GM12878 (cell line): ENCODE measurements at regions not wholly inside any gene's neighbourhood (a gene's known extent, or its start where the extent isn't known, plus 50 kb on each side); places are given as distances from the start of the nearest gene placed in this dataset.

Experiments used
- ATAC-seq: fragments of 200-7000 bp; cut with Tn5 transposase; 3 replicates; pipeline ENCODE4 v1.9.1; 2020; ENCODE audit warnings: mild to moderate bottlenecking, moderate library complexity
- BruUV-seq: library from RNA; stranded (reverse); fragments of 400-500 nt; replicated peaks from 2 replicates; lab custom pipeline; 2021; lab: Mats Ljungman, UMichigan
- CTCF ChIA-PET: fragments of 300-600 bp; sonication (Branson Sonifier 250); formaldehyde crosslinking; extraction: SDS; loops from one replicate; lab custom pipeline; 2021; ENCODE audit warnings: inconsistent platforms; lab: Yijun Ruan, JAX
- POLR2A ChIA-PET: fragments of 350-600 bp; formaldehyde crosslinking; extraction: SDS; loops from one replicate; lab custom pipeline; 2021; ENCODE audit warnings: inconsistent platforms; lab: Charles Lee
- RAD21 ChIA-PET: fragments of 300-600 bp; sonication (Branson Sonifier 250); formaldehyde crosslinking; loops from one replicate; lab custom pipeline; 2023; ENCODE audit warnings: antibody characterized with exemption; ENCODE audit not compliant: unreplicated experiment; lab: Charles Lee
- SMC1A ChIA-PET: fragments of 300-600 bp; sonication (Branson Sonifier 250); formaldehyde crosslinking; loops from one replicate; lab custom pipeline; 2023; ENCODE audit not compliant: unreplicated experiment, uncharacterized antibody; lab: Charles Lee
- DNase-seq: peaks from one replicate; pipeline ENCODE4 v3.0.0-alpha.2; 2011; ENCODE audit warnings: low read depth, low spot score
- FAIRE-seq: peaks from 3 replicates; lab custom pipeline; 2011; peaks lifted over from hg19 to GRCh38; lab: Jason Lieb, UNC
- H2AFZ ChIP-seq: 2 replicates; pipeline ENCODE4 v1.6.0; 2011; ENCODE audit warnings: low read depth, low read length, control low read depth; ENCODE audit not compliant: control insufficient read depth
- H3K27ac ChIP-seq: 2 replicates; pipeline ENCODE4 v1.5.1; 2011; ENCODE audit warnings: control low read depth; ENCODE audit not compliant: control insufficient read depth, insufficient read depth
- H3K27me3 ChIP-seq, 2 experiments: replicated peaks in 1 of 2; 2 replicates each; pipeline versions ENCODE4 v1.6.0 to v1.6.1; 2011; ENCODE audit warnings: low read length in 1 of 2; ENCODE audit not compliant: control insufficient read depth in 2 of 2, insufficient read depth in 2 of 2
- H3K36me3 ChIP-seq, 2 experiments: 2 replicates each; pipeline ENCODE4 v1.5.1; 2011; ENCODE audit warnings: low read length in 1 of 2; ENCODE audit not compliant: control insufficient read depth in 2 of 2, insufficient read depth in 2 of 2
- H3K4me1 ChIP-seq: 2 replicates; pipeline ENCODE4 v1.6.1; 2011; ENCODE audit warnings: mild to moderate bottlenecking, low read length, moderate library complexity, mixed read lengths; ENCODE audit not compliant: control insufficient read depth, insufficient read depth
- H3K4me2 ChIP-seq: 2 replicates; pipeline ENCODE4 v1.6.0; 2011; ENCODE audit warnings: control low read depth; ENCODE audit not compliant: control insufficient read depth, insufficient read depth
- H3K4me3 ChIP-seq: fragments of 200-600 bp; sonication (generic); 2 replicates; pipeline ENCODE4 v1.5.1; 2016
- H3K79me2 ChIP-seq: 2 replicates; pipeline ENCODE4 v1.6.0; 2011; ENCODE audit warnings: low read length; ENCODE audit not compliant: control insufficient read depth, insufficient read depth
- H3K9ac ChIP-seq: 2 replicates; pipeline ENCODE4 v1.8.0; 2011; ENCODE audit warnings: low read length, control low read depth, mixed read lengths; ENCODE audit not compliant: control insufficient read depth, insufficient read depth
- H3K9me3 ChIP-seq: replicated peaks from 3 replicates; pipeline ENCODE4 v1.5.1; 2011; ENCODE audit warnings: mild to moderate bottlenecking, low read length; ENCODE audit not compliant: control insufficient read depth, insufficient read depth
- H4K20me1 ChIP-seq: 2 replicates; pipeline ENCODE4 v1.6.0; 2011; ENCODE audit not compliant: control insufficient read depth, insufficient read depth
- BACH1 ChIP-seq: fragments of 450-650 bp; IDR thresholded peaks from 2 replicates; pipeline ENCODE4 v1.6.1; 2017; ENCODE audit warnings: mild to moderate bottlenecking, borderline replicate concordance
- EP300 ChIP-seq, 2 experiments: fragments of 150-350 bp in 1 of 2; IDR thresholded peaks; 2 replicates each; pipeline ENCODE4 v1.6.1; 2011 to 2012; ENCODE audit warnings: low read depth in 2 of 2, low read length in 2 of 2, borderline replicate concordance in 1 of 2, improper control_type of control experiment in 1 of 2, inconsistent platforms in 1 of 2; ENCODE audit not compliant: control insufficient read depth in 1 of 2
- FOXM1 ChIP-seq: IDR thresholded peaks from 2 replicates; pipeline ENCODE4 v1.6.1; 2012; ENCODE audit warnings: low read depth, mild to moderate bottlenecking, inconsistent platforms, low read length, moderate library complexity
- NR2F1 ChIP-seq: fragments of 450-650 bp; conservative IDR thresholded peaks from 2 replicates; pipeline ENCODE4 v1.6.1; 2017; ENCODE audit warnings: mild to moderate bottlenecking
- PML ChIP-seq: IDR thresholded peaks from 2 replicates; pipeline ENCODE4 v1.6.1; 2012; ENCODE audit warnings: low read length, inconsistent platforms
- RAD51 ChIP-seq: fragments of 450-650 bp; IDR thresholded peaks from 2 replicates; pipeline ENCODE4 v1.6.1; 2016; ENCODE audit warnings: moderate library complexity, mild to moderate bottlenecking, inconsistent platforms
- RELA ChIP-seq: fragments of 450-650 bp; IDR thresholded peaks from 2 replicates; pipeline ENCODE4 v1.8.0; 2014; ENCODE audit warnings: borderline replicate concordance; ENCODE audit not compliant: partially characterized antibody
- SP1 ChIP-seq: IDR thresholded peaks from one replicate; pipeline ENCODE4 v1.6.1; 2011; ENCODE audit warnings: low read depth, low read length
- ZBTB40 ChIP-seq: fragments of 450-650 bp; IDR thresholded peaks from 2 replicates; pipeline ENCODE4 v1.6.1; 2016; ENCODE audit warnings: mild to moderate bottlenecking, moderate library complexity, borderline replicate concordance
- WGBS: methylation state at CpG from one replicate; pipeline ENCODE4 v1.1.6; 2016; ENCODE audit warnings: low lambda C conversion rate; ENCODE audit not compliant: insufficient replicate concordance, insufficient coverage; ENCODE audit errors: missing lambda C conversion rate; 5-methylcytosine and 5-hydroxymethylcytosine counted together
- in situ Hi-C: fragments of 300-500 bp; cut with MboI; formaldehyde crosslinking; loops from 9 replicates; pipeline ENCODE4 v1.14.3; 2018; ENCODE audit warnings: mixed read lengths
- intact Hi-C: fragments of 100-400 bp; cut with micrococcal nuclease; formaldehyde crosslinking; loops from one replicate; pipeline ENCODE4 v1.14.2; 2022; ENCODE audit not compliant: unreplicated experiment
- TF ChIP-seq, protein P1 (sequence below): IDR thresholded peaks from 2 replicates; pipeline ENCODE4 v1.6.1; 2012; ENCODE audit warnings: mild to moderate bottlenecking, low read depth, low read length

DNA sequence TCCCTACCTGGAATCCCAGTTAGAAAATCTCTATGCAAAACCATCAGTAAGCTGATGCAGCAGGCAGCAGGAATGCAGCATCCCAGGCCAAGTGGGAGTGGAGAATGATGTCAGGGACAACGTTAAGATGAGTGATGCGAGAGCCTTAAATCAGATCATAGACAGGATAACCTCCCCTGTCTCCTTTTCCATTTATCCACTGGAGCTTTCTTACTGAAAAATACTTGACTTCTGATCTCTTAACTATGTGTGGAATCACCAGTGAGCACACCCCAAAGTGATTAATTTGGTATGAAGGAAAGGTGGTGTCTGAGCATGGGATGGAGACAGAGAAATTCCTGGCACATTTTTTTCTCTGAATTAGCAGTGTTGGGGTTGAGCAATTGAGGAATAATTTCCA, 98.0 kb downstream of the RND3 start:
- no peaks in the 10 kb centered on the region for H3K4me1 ChIP-seq
- CTCF ChIA-PET, result no interaction called here
- SMC1A ChIA-PET, result interaction anchor here (0.8 to 1.2 kb wide), 2 partner anchors 14 to 18 kb away, joined by 3 read pairs; no protein-coding TSS in a partner anchor
- no peaks in the 10 kb centered on the region for H3K36me3 ChIP-seq
- RAD21 ChIA-PET, result no interaction called here
- H3K27ac ChIP-seq, result no peak overlapping the region
- intact Hi-C loops, result no loop called here
- TF ChIP-seq SP1 (no peak), ZBTB40 (no peak), FOXM1 (no peak), PML (no peak), EP300 (IDR thresholded peaks at IDR 0.05; ENCODE audit: borderline replicate concordance in 1 of 2, control insufficient read depth in 1 of 2, low read depth in 2 of 2, low read length in 2 of 2) (no peak), NR2F1 (no peak), RAD51 (no peak), BACH1 (no peak), RELA (no peak)
- TF ChIP-seq, protein P1, sequence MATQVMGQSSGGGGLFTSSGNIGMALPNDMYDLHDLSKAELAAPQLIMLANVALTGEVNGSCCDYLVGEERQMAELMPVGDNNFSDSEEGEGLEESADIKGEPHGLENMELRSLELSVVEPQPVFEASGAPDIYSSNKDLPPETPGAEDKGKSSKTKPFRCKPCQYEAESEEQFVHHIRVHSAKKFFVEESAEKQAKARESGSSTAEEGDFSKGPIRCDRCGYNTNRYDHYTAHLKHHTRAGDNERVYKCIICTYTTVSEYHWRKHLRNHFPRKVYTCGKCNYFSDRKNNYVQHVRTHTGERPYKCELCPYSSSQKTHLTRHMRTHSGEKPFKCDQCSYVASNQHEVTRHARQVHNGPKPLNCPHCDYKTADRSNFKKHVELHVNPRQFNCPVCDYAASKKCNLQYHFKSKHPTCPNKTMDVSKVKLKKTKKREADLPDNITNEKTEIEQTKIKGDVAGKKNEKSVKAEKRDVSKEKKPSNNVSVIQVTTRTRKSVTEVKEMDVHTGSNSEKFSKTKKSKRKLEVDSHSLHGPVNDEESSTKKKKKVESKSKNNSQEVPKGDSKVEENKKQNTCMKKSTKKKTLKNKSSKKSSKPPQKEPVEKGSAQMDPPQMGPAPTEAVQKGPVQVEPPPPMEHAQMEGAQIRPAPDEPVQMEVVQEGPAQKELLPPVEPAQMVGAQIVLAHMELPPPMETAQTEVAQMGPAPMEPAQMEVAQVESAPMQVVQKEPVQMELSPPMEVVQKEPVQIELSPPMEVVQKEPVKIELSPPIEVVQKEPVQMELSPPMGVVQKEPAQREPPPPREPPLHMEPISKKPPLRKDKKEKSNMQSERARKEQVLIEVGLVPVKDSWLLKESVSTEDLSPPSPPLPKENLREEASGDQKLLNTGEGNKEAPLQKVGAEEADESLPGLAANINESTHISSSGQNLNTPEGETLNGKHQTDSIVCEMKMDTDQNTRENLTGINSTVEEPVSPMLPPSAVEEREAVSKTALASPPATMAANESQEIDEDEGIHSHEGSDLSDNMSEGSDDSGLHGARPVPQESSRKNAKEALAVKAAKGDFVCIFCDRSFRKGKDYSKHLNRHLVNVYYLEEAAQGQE, result no peak
- TF ChIP-seq, all 136 proteins: peak for 0
- no peak for ATAC-seq
- Histone ChIP-seq H3K4me2 (no peak overlapping the region), H3K27me3 (no peaks in the 10 kb centered on the region), H3K4me3 (no peak overlapping the region), H4K20me1 (no peaks in the 10 kb centered on the region), H2AFZ (no peak overlapping the region), H3K9ac (no peak overlapping the region), H3K9me3 (no peaks in the 10 kb centered on the region), H3K79me2 (no peaks in the 10 kb centered on the region)
- FAIRE-seq, result no peak
- no TSS peak for BruUV-seq
- DNase-seq, result no peak
- POLR2A ChIA-PET, result no interaction called here
- in situ Hi-C loops, result no loop called here
- 0% methylated on average over 2 of the region's 2 CpGs for WGBS
